MG63 (cell line): ENCODE measurements at regions not wholly inside any gene's neighbourhood (a gene's known extent, or its start where the extent isn't known, plus 50 kb on each side); places are given as distances from the start of the nearest gene placed in this dataset.

ENCODE experiments used
- DNase-seq: peaks from one replicate; pipeline ENCODE4 v3.0.0-alpha.2; 2020
- H3K27me3 ChIP-seq: fragments of 250-450 bp; sonication (Bioruptor Pico); 2 replicates; pipeline ENCODE4 v1.5.1; 2020; ENCODE audit warnings: mild to moderate bottlenecking, moderate library complexity
- H3K36me3 ChIP-seq: fragments of 250-450 bp; sonication (Bioruptor Pico); 2 replicates; pipeline ENCODE4 v1.5.1; 2020; ENCODE audit warnings: mild to moderate bottlenecking, moderate library complexity
- H3K4me3 ChIP-seq: fragments of 250-450 bp; sonication (Bioruptor Pico); 2 replicates; pipeline ENCODE4 v1.5.1; 2020; ENCODE audit warnings: mild to moderate bottlenecking, moderate library complexity
- H3K9me3 ChIP-seq: fragments of 250-450 bp; sonication (Bioruptor Pico); 2 replicates; pipeline ENCODE4 v1.5.1; 2020; ENCODE audit warnings: mild to moderate bottlenecking, moderate library complexity

GRCh38 chr2:183390109-183390508 is 265.9 kb downstream of the NUP35 start:
- no peaks in the 10 kb centered on the region for H3K36me3 ChIP-seq
- H3K9me3 ChIP-seq, result peaks cover 14% of the 10 kb centered on the region
- DNase-seq, result no peak
- H3K4me3 ChIP-seq, result no peak overlapping the region
- H3K27me3 ChIP-seq, result no peaks in the 10 kb centered on the region

- Histone ChIP-seq H3K36me3 (no peaks in the 10 kb centered on the region), H3K27me3 (no peaks in the 10 kb centered on the region), H3K9me3 (no peaks in the 10 kb centered on the region), H3K4me3 (no peak overlapping the region)
- no peak for DNase-seq
Measured at GRCh38 chr2:183404392-183404791, 280.1 kb downstream of the NUP35 start.

GRCh38 chr2:183408562-183408961 is 284.3 kb downstream of the NUP35 start:
- H3K36me3 ChIP-seq, result no peaks in the 10 kb centered on the region
- no peak for DNase-seq
- H3K27me3 ChIP-seq, result no peaks in the 10 kb centered on the region
- H3K9me3 ChIP-seq, result no peaks in the 10 kb centered on the region
- H3K4me3 ChIP-seq, result no peak overlapping the region

GRCh38 chr2:183409662-183410061 is 285.4 kb downstream of the NUP35 start:
- Histone ChIP-seq H3K9me3 (no peaks in the 10 kb centered on the region), H3K36me3 (no peaks in the 10 kb centered on the region), H3K4me3 (no peak overlapping the region), H3K27me3 (no peaks in the 10 kb centered on the region)
- no peak for DNase-seq

GRCh38 chr2:183416753-183417152 is 292.5 kb downstream of the NUP35 start:
- Histone ChIP-seq H3K27me3 (no peaks in the 10 kb centered on the region), H3K9me3 (no peaks in the 10 kb centered on the region), H3K4me3 (no peak overlapping the region), H3K36me3 (no peaks in the 10 kb centered on the region)
- DNase-seq, result no peak

- DNase-seq, result no peak
- H3K27me3 ChIP-seq, result 0 out of 2 replicates have a peak, but pooled peaks cover 2% of the 10 kb centered on the region
- H3K36me3 ChIP-seq, result no peaks in the 10 kb centered on the region
- H3K9me3 ChIP-seq, result no peaks in the 10 kb centered on the region
- no peak overlapping the region for H3K4me3 ChIP-seq
Measured at GRCh38 chr2:183426825-183427224, 302.6 kb downstream of the NUP35 start.

GRCh38 chr2:183427558-183427957 is 303.3 kb downstream of the NUP35 start:
- H3K4me3 ChIP-seq, result no peak overlapping the region
- 0 out of 2 replicates have a peak, but pooled peaks cover 2% of the 10 kb centered on the region for H3K27me3 ChIP-seq
- no peaks in the 10 kb centered on the region for H3K36me3 ChIP-seq
- no peaks in the 10 kb centered on the region for H3K9me3 ChIP-seq
- no peak for DNase-seq

GRCh38 chr2:183428881-183429280 is 304.6 kb downstream of the NUP35 start:
- Histone ChIP-seq H3K4me3 (no peak overlapping the region), H3K9me3 (no peaks in the 10 kb centered on the region), H3K27me3 (0 out of 2 replicates have a peak, but pooled peaks cover 2% of the 10 kb centered on the region), H3K36me3 (no peaks in the 10 kb centered on the region)
- no peak for DNase-seq

GRCh38 chr2:183438541-183438940 is 314.3 kb downstream of the NUP35 start:
- Histone ChIP-seq H3K36me3 (no peaks in the 10 kb centered on the region), H3K27me3 (no peaks in the 10 kb centered on the region), H3K9me3 (no peaks in the 10 kb centered on the region), H3K4me3 (no peak overlapping the region)
- no peak for DNase-seq

- Histone ChIP-seq H3K4me3 (no peak overlapping the region), H3K9me3 (no peaks in the 10 kb centered on the region), H3K27me3 (no peaks in the 10 kb centered on the region), H3K36me3 (no peaks in the 10 kb centered on the region)
- DNase-seq, result no peak
Measured at GRCh38 chr2:183455056-183455455, 330.8 kb downstream of the NUP35 start.

GRCh38 chr2:183456177-183456576 is 331.9 kb downstream of the NUP35 start:
- H3K36me3 ChIP-seq, result no peaks in the 10 kb centered on the region
- H3K4me3 ChIP-seq, result no peak overlapping the region
- no peak for DNase-seq
- no peaks in the 10 kb centered on the region for H3K27me3 ChIP-seq
- H3K9me3 ChIP-seq, result no peaks in the 10 kb centered on the region

- DNase-seq, result no peak
- H3K36me3 ChIP-seq, result no peaks in the 10 kb centered on the region
- H3K27me3 ChIP-seq, result no peaks in the 10 kb centered on the region
Measured at GRCh38 chr2:183458460-183458859, 334.2 kb downstream of the NUP35 start.

GRCh38 chr2:183459466-183459865 is 335.2 kb downstream of the NUP35 start:
- no peaks in the 10 kb centered on the region for H3K27me3 ChIP-seq
- H3K36me3 ChIP-seq, result no peaks in the 10 kb centered on the region
- H3K9me3 ChIP-seq, result 0 out of 2 replicates have a peak, but pooled peaks cover 2% of the 10 kb centered on the region
- H3K4me3 ChIP-seq, result no peak overlapping the region
- DNase-seq, result no peak

More at GRCh38 chr2:183458460-183458859, 334.2 kb downstream of the NUP35 start:
- no peak overlapping the region for H3K4me3 ChIP-seq
- H3K9me3 ChIP-seq, result 0 out of 2 replicates have a peak, but pooled peaks cover 2% of the 10 kb centered on the region

GRCh38 chr2:183463821-183464220 is 339.6 kb downstream of the NUP35 start:
- Histone ChIP-seq H3K4me3 (no peak overlapping the region), H3K27me3 (no peaks in the 10 kb centered on the region), H3K9me3 (0 out of 2 replicates have a peak, but pooled peaks cover 2% of the 10 kb centered on the region), H3K36me3 (no peaks in the 10 kb centered on the region)
- no peak for DNase-seq

GRCh38 chr2:183465048-183465447 is 340.8 kb downstream of the NUP35 start:
- Histone ChIP-seq H3K27me3 (no peaks in the 10 kb centered on the region), H3K9me3 (peaks cover 7% of the 10 kb centered on the region), H3K36me3 (no peaks in the 10 kb centered on the region), H3K4me3 (no peak overlapping the region)
- DNase-seq, result no peak

GRCh38 chr2:183474912-183475695 is 350.9 kb downstream of the NUP35 start:
- DNase-seq, result no peak
- Histone ChIP-seq H3K9me3 (peaks cover 2% of the 10 kb centered on the region), H3K27me3 (no peaks in the 10 kb centered on the region), H3K36me3 (no peaks in the 10 kb centered on the region), H3K4me3 (no peak overlapping the region)

GRCh38 chr2:183476490-183476889 is 352.2 kb downstream of the NUP35 start:
- Histone ChIP-seq H3K4me3 (no peak overlapping the region), H3K27me3 (no peaks in the 10 kb centered on the region), H3K36me3 (no peaks in the 10 kb centered on the region), H3K9me3 (no peaks in the 10 kb centered on the region)
- no peak for DNase-seq

GRCh38 chr2:183477296-183477695 is 353.1 kb downstream of the NUP35 start:
- no peak overlapping the region for H3K4me3 ChIP-seq
- no peaks in the 10 kb centered on the region for H3K27me3 ChIP-seq
- DNase-seq, result no peak
- H3K36me3 ChIP-seq, result no peaks in the 10 kb centered on the region
- H3K9me3 ChIP-seq, result no peaks in the 10 kb centered on the region
